Liver (tissue), 7 donors: ENCODE measurements at regions not wholly inside any gene's neighbourhood (a gene's known extent, or its start where the extent isn't known, plus 50 kb on each side); places are given as distances from the start of the nearest gene placed in this dataset.
A peak's percentile ranks its signal among the peaks of the same experiment; 100 is the strongest.

Experiments used
- DNase-seq: peaks from one replicate; pipeline ENCODE4 v3.0.0-alpha.2; 2017; ENCODE audit warnings: low spot score
- H3K27ac ChIP-seq, 2 donors: one replicate each; pipeline ENCODE4 v1.7.0; 2013; ENCODE audit warnings: inconsistent platforms in 2 of 2, low read length in 2 of 2, control low read depth in 1 of 2, low read depth in 1 of 2, mild to moderate bottlenecking in 1 of 2
- H3K27me3 ChIP-seq, 4 donors: one replicate each; pipeline versions ENCODE4 v1.6.1 to v1.7.0; 2013; ENCODE audit warnings: low read length in 3 of 4, inconsistent platforms in 1 of 4, mild to moderate bottlenecking in 1 of 4, moderate library complexity in 1 of 4; ENCODE audit not compliant: control insufficient read depth in 4 of 4, insufficient read depth in 4 of 4
- H3K36me3 ChIP-seq, 4 donors: one replicate each; pipeline versions ENCODE4 v1.6.1 to v1.7.0; 2013; ENCODE audit warnings: low read length in 3 of 4, mild to moderate bottlenecking in 3 of 4, low read depth in 1 of 4, moderate library complexity in 1 of 4; ENCODE audit not compliant: control insufficient read depth in 4 of 4, insufficient read depth in 3 of 4
- H3K4me1 ChIP-seq, 4 donors: one replicate each; pipeline versions ENCODE4 v1.6.1 to v1.7.0; 2013; ENCODE audit warnings: low read length in 3 of 4, mild to moderate bottlenecking in 3 of 4, moderate library complexity in 1 of 4; ENCODE audit not compliant: control insufficient read depth in 4 of 4, insufficient read depth in 4 of 4
- H3K4me3 ChIP-seq, 3 donors: one replicate each; pipeline versions ENCODE4 v1.6.1 to v1.7.0; 2013; ENCODE audit warnings: low read length in 3 of 3, control low read depth in 1 of 3, low read depth in 1 of 3, mild to moderate bottlenecking in 1 of 3
- H3K9ac ChIP-seq, 2 donors: one replicate each; pipeline ENCODE4 v1.7.0; 2013; ENCODE audit warnings: low read length in 2 of 2, mild to moderate bottlenecking in 2 of 2, moderate library complexity in 2 of 2, control low read depth in 1 of 2, low read depth in 1 of 2
- H3K9me3 ChIP-seq, 4 donors: one replicate each; pipeline versions ENCODE4 v1.6.1 to v1.7.0; 2013; ENCODE audit warnings: low read length in 3 of 4; ENCODE audit not compliant: control insufficient read depth in 4 of 4
- EGR1 ChIP-seq, 2 donors: IDR thresholded peaks; 2 replicates each; pipeline ENCODE4 v1.6.1; 2016 to 2018; ENCODE audit warnings: antibody characterized with exemption in 2 of 2, low read depth in 2 of 2
- FOXA1 ChIP-seq: IDR thresholded peaks from 2 replicates; pipeline ENCODE4 v1.6.1; 2016; ENCODE audit warnings: antibody characterized with exemption
- GABPA ChIP-seq, 2 donors: IDR thresholded peaks in 1 of 2; conservative IDR thresholded peaks in 1 of 2; 2 replicates each; pipeline ENCODE4 v1.6.1; 2016; ENCODE audit warnings: antibody characterized with exemption in 2 of 2, mild to moderate bottlenecking in 1 of 2, moderate library complexity in 1 of 2
- HNF4A ChIP-seq, 2 donors: conservative IDR thresholded peaks; 2 replicates each; pipeline ENCODE4 v1.6.1; 2016; ENCODE audit warnings: antibody characterized with exemption in 2 of 2, mild to moderate bottlenecking in 2 of 2
- HNF4G ChIP-seq: IDR thresholded peaks from 2 replicates; pipeline ENCODE4 v1.6.1; 2016; ENCODE audit warnings: antibody characterized with exemption
- JUND ChIP-seq, 2 donors: IDR thresholded peaks; 2 replicates each; pipeline ENCODE4 v1.6.1; 2016; ENCODE audit warnings: antibody characterized with exemption in 2 of 2
- MAX ChIP-seq: IDR thresholded peaks from 2 replicates; pipeline ENCODE4 v1.6.1; 2016; ENCODE audit warnings: antibody characterized with exemption
- NR2F2 ChIP-seq: IDR thresholded peaks from 2 replicates; pipeline ENCODE4 v1.6.1; 2016; ENCODE audit warnings: antibody characterized with exemption
- RAD21 ChIP-seq, 2 donors: IDR thresholded peaks; 2 replicates each; pipeline ENCODE4 v1.6.1; 2016; ENCODE audit warnings: antibody characterized with exemption in 2 of 2, mild to moderate bottlenecking in 2 of 2
- RXRA ChIP-seq, 2 donors: IDR thresholded peaks; 2 replicates each; pipeline ENCODE4 v1.6.1; 2017 to 2018; ENCODE audit warnings: antibody characterized with exemption in 2 of 2, mild to moderate bottlenecking in 1 of 2
- SP1 ChIP-seq: IDR thresholded peaks from 2 replicates; pipeline ENCODE4 v1.6.1; 2018; ENCODE audit warnings: antibody characterized with exemption, mild to moderate bottlenecking
- YY1 ChIP-seq: IDR thresholded peaks from 2 replicates; pipeline ENCODE4 v1.6.1; 2016; ENCODE audit warnings: antibody characterized with exemption, mild to moderate bottlenecking
- WGBS: extraction: QIAGEN DNeasy Blood & Tissue Kit; methylation state at CpG from one replicate; pipeline ENCODE4 v1.1.7; 2013; 5-methylcytosine and 5-hydroxymethylcytosine counted together
- TF ChIP-seq, protein P1 (sequence below): IDR thresholded peaks from 2 replicates; pipeline ENCODE4 v1.6.1; 2016; ENCODE audit warnings: antibody characterized with exemption
- TF ChIP-seq, protein P2 (sequence below): IDR thresholded peaks from 2 replicates; pipeline ENCODE4 v1.6.1; 2016; ENCODE audit warnings: antibody characterized with exemption, mild to moderate bottlenecking
- donor health status: healthy.
- donor health status: healthy.
- donor health status: healthy.
- donor health status: healthy.

GRCh38 chr14:38098074-38098836 lies 109.4 kb upstream of the SSTR1 start:
- no peak overlapping the region for H3K4me3 ChIP-seq
- no peaks in the 10 kb centered on the region for H3K4me1 ChIP-seq
- H3K9ac ChIP-seq = no peak overlapping the region
- no peak for TF ChIP-seq HNF4A (conservative IDR thresholded peaks at IDR 0.05)
- TF ChIP-seq RAD21 (IDR thresholded peaks at IDR 0.05) = no peak
- TF ChIP-seq RXRA (IDR thresholded peaks at IDR 0.05) = no peak
- no peak for TF ChIP-seq JUND (IDR thresholded peaks at IDR 0.05)
- H3K27ac ChIP-seq = no peak overlapping the region
- no peaks in the 10 kb centered on the region for H3K27me3 ChIP-seq
- 87% methylated on average over 4 of the region's 4 CpGs for WGBS
- DNase-seq = no peak
- H3K36me3 ChIP-seq = no peaks in the 10 kb centered on the region
- H3K9me3 ChIP-seq = peaks cover 0 to 8% (median 0%) of the 10 kb centered on the region in 4 donors

DNA sequence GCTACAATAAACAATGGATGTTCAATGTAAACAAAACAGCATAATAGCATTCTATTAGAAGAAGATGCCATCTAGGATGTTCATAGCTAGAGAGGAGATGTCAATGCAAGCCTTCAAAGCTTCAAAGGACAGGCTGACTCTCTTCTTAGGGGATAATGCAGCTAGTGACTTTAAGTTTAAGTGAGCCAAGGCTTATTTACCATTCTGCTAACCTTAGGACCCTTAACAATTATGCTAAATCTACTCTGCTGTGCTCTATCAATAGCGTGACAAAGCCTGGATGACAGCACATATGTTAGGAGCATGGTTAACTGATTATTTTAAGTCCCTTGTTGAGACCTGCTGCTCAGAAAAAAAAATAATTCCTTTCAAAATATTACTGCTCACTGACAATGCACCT lies 106.0 kb upstream of the SSTR1 start:
- Histone ChIP-seq H3K27me3 (no peaks in the 10 kb centered on the region), H3K9me3 (peaks cover 0 to 8% (median 0%) of the 10 kb centered on the region in 4 donors), H3K4me1 (no peaks in the 10 kb centered on the region), H3K27ac (no peak overlapping the region), H3K4me3 (peak overlapping the region in 1 of 3 donors; percentile 0), H3K36me3 (no peaks in the 10 kb centered on the region), H3K9ac (no peak overlapping the region)
- no peak for DNase-seq
- TF ChIP-seq, protein P1, sequence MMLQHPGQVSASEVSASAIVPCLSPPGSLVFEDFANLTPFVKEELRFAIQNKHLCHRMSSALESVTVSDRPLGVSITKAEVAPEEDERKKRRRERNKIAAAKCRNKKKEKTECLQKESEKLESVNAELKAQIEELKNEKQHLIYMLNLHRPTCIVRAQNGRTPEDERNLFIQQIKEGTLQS = no peak
- TF ChIP-seq YY1 (no peak), SP1 (no peak), HNF4A (conservative IDR thresholded peaks at IDR 0.05) (no peak), EGR1 (IDR thresholded peaks at IDR 0.05; ENCODE audit: low read depth in 2 of 2) (no peak), FOXA1 (no peak), HNF4G (no peak), NR2F2 (no peak), RXRA (IDR thresholded peaks at IDR 0.05) (no peak)
- TF ChIP-seq, protein P2, sequence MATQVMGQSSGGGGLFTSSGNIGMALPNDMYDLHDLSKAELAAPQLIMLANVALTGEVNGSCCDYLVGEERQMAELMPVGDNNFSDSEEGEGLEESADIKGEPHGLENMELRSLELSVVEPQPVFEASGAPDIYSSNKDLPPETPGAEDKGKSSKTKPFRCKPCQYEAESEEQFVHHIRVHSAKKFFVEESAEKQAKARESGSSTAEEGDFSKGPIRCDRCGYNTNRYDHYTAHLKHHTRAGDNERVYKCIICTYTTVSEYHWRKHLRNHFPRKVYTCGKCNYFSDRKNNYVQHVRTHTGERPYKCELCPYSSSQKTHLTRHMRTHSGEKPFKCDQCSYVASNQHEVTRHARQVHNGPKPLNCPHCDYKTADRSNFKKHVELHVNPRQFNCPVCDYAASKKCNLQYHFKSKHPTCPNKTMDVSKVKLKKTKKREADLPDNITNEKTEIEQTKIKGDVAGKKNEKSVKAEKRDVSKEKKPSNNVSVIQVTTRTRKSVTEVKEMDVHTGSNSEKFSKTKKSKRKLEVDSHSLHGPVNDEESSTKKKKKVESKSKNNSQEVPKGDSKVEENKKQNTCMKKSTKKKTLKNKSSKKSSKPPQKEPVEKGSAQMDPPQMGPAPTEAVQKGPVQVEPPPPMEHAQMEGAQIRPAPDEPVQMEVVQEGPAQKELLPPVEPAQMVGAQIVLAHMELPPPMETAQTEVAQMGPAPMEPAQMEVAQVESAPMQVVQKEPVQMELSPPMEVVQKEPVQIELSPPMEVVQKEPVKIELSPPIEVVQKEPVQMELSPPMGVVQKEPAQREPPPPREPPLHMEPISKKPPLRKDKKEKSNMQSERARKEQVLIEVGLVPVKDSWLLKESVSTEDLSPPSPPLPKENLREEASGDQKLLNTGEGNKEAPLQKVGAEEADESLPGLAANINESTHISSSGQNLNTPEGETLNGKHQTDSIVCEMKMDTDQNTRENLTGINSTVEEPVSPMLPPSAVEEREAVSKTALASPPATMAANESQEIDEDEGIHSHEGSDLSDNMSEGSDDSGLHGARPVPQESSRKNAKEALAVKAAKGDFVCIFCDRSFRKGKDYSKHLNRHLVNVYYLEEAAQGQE = no peak
- WGBS = 0% methylated on average over 1 of the region's 1 CpG

DNA sequence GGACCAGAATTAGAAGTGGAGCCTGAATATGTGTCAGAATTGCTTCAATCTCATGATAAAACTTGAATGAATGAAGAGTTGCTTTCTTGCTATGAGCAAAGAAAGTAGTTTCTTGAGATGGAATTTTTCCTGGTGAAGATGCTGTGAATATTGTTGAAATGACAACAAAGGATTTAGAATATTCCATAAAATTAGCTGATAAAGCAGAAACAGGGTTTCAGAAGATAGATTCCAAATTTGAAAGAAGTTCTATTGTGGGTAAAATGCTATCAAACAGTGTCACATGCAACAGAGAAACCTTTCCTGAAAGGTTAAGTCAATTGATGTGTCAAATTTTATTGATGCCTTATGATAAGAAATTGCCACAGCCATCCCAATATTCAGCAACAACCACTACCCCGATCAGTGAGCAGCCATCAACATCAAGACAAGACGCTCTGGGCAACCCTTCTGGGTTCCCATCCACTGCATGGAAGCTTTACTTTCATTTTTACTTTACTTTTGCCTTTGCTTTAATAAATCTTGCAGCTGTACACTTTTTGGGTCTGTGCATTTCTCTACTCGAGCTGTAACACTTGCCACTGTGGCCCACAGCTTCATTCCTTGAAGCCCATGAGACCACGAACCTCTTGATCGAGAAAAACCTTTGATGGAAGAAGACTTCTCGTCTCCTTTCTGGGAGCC lies 104.0 kb upstream of the SSTR1 start:
- Histone ChIP-seq H3K9ac (no peak overlapping the region), H3K4me3 (no peak overlapping the region), H3K4me1 (no peaks in the 10 kb centered on the region), H3K9me3 (peaks cover 0 to 3% (median 0%) of the 10 kb centered on the region in 4 donors), H3K27me3 (no peaks in the 10 kb centered on the region), H3K36me3 (no peaks in the 10 kb centered on the region), H3K27ac (no peak overlapping the region)
- WGBS = 77% methylated on average over 6 of the region's 6 CpGs
- TF ChIP-seq GABPA (IDR thresholded peaks at IDR 0.05 in 1 of 2, conservative IDR thresholded peaks at IDR 0.05 in 1 of 2) = no peak
- no peak for TF ChIP-seq YY1
- no peak for TF ChIP-seq FOXA1
- no peak for TF ChIP-seq RAD21 (IDR thresholded peaks at IDR 0.05)
- TF ChIP-seq MAX = no peak
- TF ChIP-seq EGR1 (IDR thresholded peaks at IDR 0.05; ENCODE audit: low read depth in 2 of 2) = no peak
- no peak for DNase-seq
